ENCODE measurements at regions not wholly inside any gene's neighbourhood (a gene's known extent, or its start where the extent isn't known, plus 50 kb on each side); places are given as distances from the start of the nearest gene placed in this dataset.

GRCh38 chr1:194929357-194929756 is 1678.9 kb downstream of the KCNT2 start:
- Histone ChIP-seq H3K9me3 (ENCODE audit: control insufficient read depth, low read length) (no peaks in the 10 kb centered on the region), H3K4me3 (ENCODE audit: low read length) (no peak overlapping the region), H3K27me3 (ENCODE audit: control insufficient read depth, insufficient read depth, low read length, poor library complexity, severe bottlenecking) (no peaks in the 10 kb centered on the region), H3K9ac (ENCODE audit: extremely low read depth, low read length, poor library complexity, severe bottlenecking) (no peak overlapping the region), H3K27ac (ENCODE audit: low read depth, low read length) (no peak overlapping the region), H3K36me3 (ENCODE audit: control insufficient read depth, insufficient read depth, low read length) (no peaks in the 10 kb centered on the region), H3K4me1 (ENCODE audit: control insufficient read depth, insufficient read depth, low read length) (peaks cover 7% of the 10 kb centered on the region)
- DNase-seq = no peak
- Mint-ChIP-seq H3K27ac (no peak overlapping the region), H3K4me1 (peaks cover 19% of the 10 kb centered on the region), H3K36me3 (ENCODE audit: low read depth) (no peaks in the 10 kb centered on the region), H3K4me3 (no peak overlapping the region), H3K27me3 (ENCODE audit: insufficient read depth) (no peaks in the 10 kb centered on the region), H3K9me3 (no peaks in the 10 kb centered on the region)
- no peak for TF ChIP-seq CTCF (conservative IDR thresholded peaks at IDR 0.05)

GRCh38 chr1:194919146-194919545 is 1689.1 kb downstream of the KCNT2 start:
- H3K27me3 ChIP-seq (ENCODE audit: control insufficient read depth, insufficient read depth, low read length, poor library complexity, severe bottlenecking) = no peaks in the 10 kb centered on the region
- H3K4me3 Mint-ChIP-seq = no peak overlapping the region
- no peaks in the 10 kb centered on the region for H3K4me1 ChIP-seq (ENCODE audit: control insufficient read depth, insufficient read depth, low read length)
- no peaks in the 10 kb centered on the region for H3K4me1 Mint-ChIP-seq
- no peaks in the 10 kb centered on the region for H3K27me3 Mint-ChIP-seq (ENCODE audit: insufficient read depth)
- no peaks in the 10 kb centered on the region for H3K9me3 Mint-ChIP-seq
- H3K9me3 ChIP-seq (ENCODE audit: control insufficient read depth, low read length) = no peaks in the 10 kb centered on the region
- no peak overlapping the region for H3K4me3 ChIP-seq (ENCODE audit: low read length)
- no peak for TF ChIP-seq CTCF (conservative IDR thresholded peaks at IDR 0.05)
- no peaks in the 10 kb centered on the region for H3K36me3 Mint-ChIP-seq (ENCODE audit: low read depth)
- 85 to 92% methylated on average over 5 of the region's 5 CpGs for WGBS, 2 experiments (ENCODE audit: insufficient coverage in 1 of 2, insufficient read length in 1 of 2)
- no peak overlapping the region for H3K27ac ChIP-seq (ENCODE audit: low read depth, low read length)
- no peak for DNase-seq
- H3K36me3 ChIP-seq (ENCODE audit: control insufficient read depth, insufficient read depth, low read length) = no peaks in the 10 kb centered on the region
- H3K9ac ChIP-seq (ENCODE audit: extremely low read depth, low read length, poor library complexity, severe bottlenecking) = no peak overlapping the region
- H3K27ac Mint-ChIP-seq = no peak overlapping the region

- no peak overlapping the region for H3K4me3 Mint-ChIP-seq
- H3K36me3 Mint-ChIP-seq (ENCODE audit: low read depth) = no peaks in the 10 kb centered on the region
- Histone ChIP-seq H3K4me3 (ENCODE audit: low read length) (no peak overlapping the region), H3K36me3 (ENCODE audit: control insufficient read depth, insufficient read depth, low read length) (no peaks in the 10 kb centered on the region), H3K27me3 (ENCODE audit: control insufficient read depth, insufficient read depth, low read length, poor library complexity, severe bottlenecking) (no peaks in the 10 kb centered on the region), H3K9ac (ENCODE audit: extremely low read depth, low read length, poor library complexity, severe bottlenecking) (no peak overlapping the region), H3K4me1 (ENCODE audit: control insufficient read depth, insufficient read depth, low read length) (no peaks in the 10 kb centered on the region), H3K9me3 (ENCODE audit: control insufficient read depth, low read length) (no peaks in the 10 kb centered on the region), H3K27ac (ENCODE audit: low read depth, low read length) (no peak overlapping the region)
- H3K27me3 Mint-ChIP-seq (ENCODE audit: insufficient read depth) = no peaks in the 10 kb centered on the region
- no peaks in the 10 kb centered on the region for H3K4me1 Mint-ChIP-seq
- 93 to 100% methylated on average over 4 of the region's 4 CpGs for WGBS, 2 experiments (ENCODE audit: insufficient coverage in 1 of 2, insufficient read length in 1 of 2)
- H3K27ac Mint-ChIP-seq = no peak overlapping the region
- no peaks in the 10 kb centered on the region for H3K9me3 Mint-ChIP-seq
- no peak for DNase-seq
- TF ChIP-seq CTCF (conservative IDR thresholded peaks at IDR 0.05) = no peak
Measured at GRCh38 chr1:194917769-194918168, 1690.5 kb downstream of the KCNT2 start.
